Stimulated activated CD8-positive, alpha-beta memory T cell treated with anti-CD3 and anti-CD28 coated beads, Interleukin-15, amount 100 ng/mL, for 24 hours (primary cell): ENCODE measurements at regions not wholly inside any gene's neighbourhood (a gene's known extent, or its start where the extent isn't known, plus 50 kb on each side); places are given as distances from the start of the nearest gene placed in this dataset.
"Not testable (repeated sequence)": the region's sequence is repeated elsewhere in the genome, so short reads cannot be mapped to it uniquely, and the experiment has no call there.

Source experiments
- DNase-seq: peaks from one replicate; pipeline ENCODE4 v3.0.0-alpha.2; 2020; ENCODE audit warnings: low read depth

- DNase-seq: not testable (repeated sequence)
Observed at GRCh38 chr21:13812191-13812590, 202.6 kb downstream of the POTED start.

GRCh38 chr21:13810559-13810958 is 201.0 kb downstream of the POTED start:
- DNase-seq: not testable (repeated sequence)

GRCh38 chr21:13806444-13806843 is 196.9 kb downstream of the POTED start:
- DNase-seq: not testable (repeated sequence)

- not testable (repeated sequence) for DNase-seq
Observed at GRCh38 chr21:13802757-13803156, 193.2 kb downstream of the POTED start.
